ENCODE measurements at regions not wholly inside any gene's neighbourhood (a gene's known extent, or its start where the extent isn't known, plus 50 kb on each side); places are given as distances from the start of the nearest gene placed in this dataset.
A peak's percentile ranks its signal among the peaks of the same experiment; 100 is the strongest.

- POLR2A ChIA-PET = interaction anchor here (1.8 kb wide), 1 partner anchor 101 kb away, joined by 11 read pairs; no protein-coding TSS in a partner anchor
- TF ChIP-seq CTCF (IDR thresholded peaks at IDR 0.05; ENCODE audit: unreplicated experiment) = no peak
- no TSS peak for BruUV-seq (replicated peaks)
- Mint-ChIP-seq H3K27me3 (ENCODE audit: insufficient read depth, unreplicated experiment) (no peaks in the 10 kb centered on the region), H3K36me3 (ENCODE audit: insufficient read depth, unreplicated experiment) (no peaks in the 10 kb centered on the region), H3K4me3 (ENCODE audit: unreplicated experiment) (no peak overlapping the region), H3K27ac (ENCODE audit: low read depth, unreplicated experiment) (no peak overlapping the region), H3K9me3 (ENCODE audit: unreplicated experiment) (no peaks in the 10 kb centered on the region), H3K4me1 (ENCODE audit: insufficient read depth, unreplicated experiment) (peaks cover 21% of the 10 kb centered on the region)
- CTCF ChIA-PET = interaction anchor here (0.6 to 9.2 kb wide), 16 partner anchors 9 to 1482 kb away, joined by 3 to 128 read pairs (median 4); partner anchors contain the start of gene COL1A2
- intact Hi-C loops (cut with micrococcal nuclease) = loop anchor here (1.0 to 5.0 kb wide), 4 partner anchors 101 to 1393 kb away; no protein-coding TSS in a partner anchor
- DNase-seq (ENCODE audit: unreplicated experiment) = no peak
Observed at GRCh38 chr7:94294471-94295131, 100.1 kb upstream of the COL1A2 start.

- no peak overlapping the region for H3K27ac Mint-ChIP-seq (ENCODE audit: low read depth, unreplicated experiment)
- peaks cover 28% of the 10 kb centered on the region for H3K4me1 Mint-ChIP-seq (ENCODE audit: insufficient read depth, unreplicated experiment)
- CTCF ChIA-PET = interaction anchor here (0.6 to 9.2 kb wide), 32 partner anchors 7 to 1923 kb away, joined by 3 to 128 read pairs (median 4); partner anchors contain the start of gene COL1A2
- intact Hi-C loops (cut with micrococcal nuclease) = loop anchor here (1.0 to 5.0 kb wide), 4 partner anchors 99 to 1391 kb away; no protein-coding TSS in a partner anchor
- no peaks in the 10 kb centered on the region for H3K9me3 Mint-ChIP-seq (ENCODE audit: unreplicated experiment)
- peak; percentile 37 for TF ChIP-seq CTCF (IDR thresholded peaks at IDR 0.05; ENCODE audit: unreplicated experiment)
- BruUV-seq (replicated peaks) = no TSS peak
- H3K36me3 Mint-ChIP-seq (ENCODE audit: insufficient read depth, unreplicated experiment) = no peaks in the 10 kb centered on the region
- no peaks in the 10 kb centered on the region for H3K27me3 Mint-ChIP-seq (ENCODE audit: insufficient read depth, unreplicated experiment)
- DNase-seq (ENCODE audit: unreplicated experiment) = peak; percentile 38
- POLR2A ChIA-PET = interaction anchor here (1.8 kb wide), 1 partner anchor 100 kb away, joined by 11 read pairs; no protein-coding TSS in a partner anchor
- H3K4me3 Mint-ChIP-seq (ENCODE audit: unreplicated experiment) = no peak overlapping the region
Observed at GRCh38 chr7:94295850-94296249, 98.8 kb upstream of the COL1A2 start.

GRCh38 chr7:94296881-94297280 lies 97.8 kb upstream of the COL1A2 start:
- no peak overlapping the region for H3K4me3 Mint-ChIP-seq (ENCODE audit: unreplicated experiment)
- H3K27me3 Mint-ChIP-seq (ENCODE audit: insufficient read depth, unreplicated experiment) = no peaks in the 10 kb centered on the region
- H3K27ac Mint-ChIP-seq (ENCODE audit: low read depth, unreplicated experiment) = peak overlapping the region; percentile 77
- intact Hi-C loops (cut with micrococcal nuclease) = loop anchor here (5.0 kb wide), 2 partner anchors 1180 to 1390 kb away; no protein-coding TSS in a partner anchor
- no peaks in the 10 kb centered on the region for H3K9me3 Mint-ChIP-seq (ENCODE audit: unreplicated experiment)
- H3K36me3 Mint-ChIP-seq (ENCODE audit: insufficient read depth, unreplicated experiment) = no peaks in the 10 kb centered on the region
- CTCF ChIA-PET = interaction anchor here (0.6 to 9.2 kb wide), 15 partner anchors 8 to 1429 kb away, joined by 3 to 128 read pairs (median 4); partner anchors contain the start of gene COL1A2
- no TSS peak for BruUV-seq (replicated peaks)
- H3K4me1 Mint-ChIP-seq (ENCODE audit: insufficient read depth, unreplicated experiment) = peaks cover 38% of the 10 kb centered on the region
- TF ChIP-seq CTCF (IDR thresholded peaks at IDR 0.05; ENCODE audit: unreplicated experiment) = no peak
- POLR2A ChIA-PET = interaction anchor here (0.8 to 1.3 kb wide), 3 partner anchors 17 to 149 kb away, joined by 3 to 4 read pairs (median 4); no protein-coding TSS in a partner anchor
- DNase-seq (ENCODE audit: unreplicated experiment) = no peak

GRCh38 chr7:94297397-94297838 lies 97.3 kb upstream of the COL1A2 start:
- ChIA-PET CTCF (interaction anchor here (0.6 to 9.2 kb wide), 7 partner anchors 9 to 1430 kb away, joined by 3 to 128 read pairs (median 4); partner anchors contain the start of gene COL1A2), POLR2A (interaction anchor here (0.6 to 1.3 kb wide), 4 partner anchors 17 to 93 kb away, joined by 3 to 4 read pairs (median 3); no protein-coding TSS in a partner anchor)
- Mint-ChIP-seq H3K4me3 (ENCODE audit: unreplicated experiment) (no peak overlapping the region), H3K27ac (ENCODE audit: low read depth, unreplicated experiment) (peak overlapping the region; percentile 77), H3K9me3 (ENCODE audit: unreplicated experiment) (no peaks in the 10 kb centered on the region), H3K4me1 (ENCODE audit: insufficient read depth, unreplicated experiment) (peaks cover 39% of the 10 kb centered on the region), H3K27me3 (ENCODE audit: insufficient read depth, unreplicated experiment) (no peaks in the 10 kb centered on the region), H3K36me3 (ENCODE audit: insufficient read depth, unreplicated experiment) (no peaks in the 10 kb centered on the region)
- TF ChIP-seq CTCF (IDR thresholded peaks at IDR 0.05; ENCODE audit: unreplicated experiment) = no peak
- intact Hi-C loops (cut with micrococcal nuclease) = loop anchor here (5.0 kb wide), 2 partner anchors 1180 to 1390 kb away; no protein-coding TSS in a partner anchor
- DNase-seq (ENCODE audit: unreplicated experiment) = peak; percentile 77
- no TSS peak for BruUV-seq (replicated peaks)
